GM12878 (cell line): ENCODE measurements at regions not wholly inside any gene's neighbourhood (a gene's known extent, or its start where the extent isn't known, plus 50 kb on each side); places are given as distances from the start of the nearest gene placed in this dataset.

Experiments used
- ATAC-seq: fragments of 200-7000 bp; cut with Tn5 transposase; 3 replicates; pipeline ENCODE4 v1.9.1; 2020; ENCODE audit warnings: mild to moderate bottlenecking, moderate library complexity
- BruUV-seq: library from RNA; stranded (reverse); fragments of 400-500 nt; replicated peaks from 2 replicates; lab custom pipeline; 2021; lab: Mats Ljungman, UMichigan
- CTCF ChIA-PET: fragments of 300-600 bp; sonication (Branson Sonifier 250); formaldehyde crosslinking; extraction: SDS; loops from one replicate; lab custom pipeline; 2021; ENCODE audit warnings: inconsistent platforms; lab: Yijun Ruan, JAX
- POLR2A ChIA-PET: fragments of 350-600 bp; formaldehyde crosslinking; extraction: SDS; loops from one replicate; lab custom pipeline; 2021; ENCODE audit warnings: inconsistent platforms; lab: Charles Lee
- RAD21 ChIA-PET: fragments of 300-600 bp; sonication (Branson Sonifier 250); formaldehyde crosslinking; loops from one replicate; lab custom pipeline; 2023; ENCODE audit warnings: antibody characterized with exemption; ENCODE audit not compliant: unreplicated experiment; lab: Charles Lee
- SMC1A ChIA-PET: fragments of 300-600 bp; sonication (Branson Sonifier 250); formaldehyde crosslinking; loops from one replicate; lab custom pipeline; 2023; ENCODE audit not compliant: unreplicated experiment, uncharacterized antibody; lab: Charles Lee
- DNase-seq: peaks from one replicate; pipeline ENCODE4 v3.0.0-alpha.2; 2011; ENCODE audit warnings: low read depth, low spot score
- FAIRE-seq: peaks from 3 replicates; lab custom pipeline; 2011; peaks lifted over from hg19 to GRCh38; lab: Jason Lieb, UNC
- H2AFZ ChIP-seq: 2 replicates; pipeline ENCODE4 v1.6.0; 2011; ENCODE audit warnings: low read depth, low read length, control low read depth; ENCODE audit not compliant: control insufficient read depth
- H3K27ac ChIP-seq: 2 replicates; pipeline ENCODE4 v1.5.1; 2011; ENCODE audit warnings: control low read depth; ENCODE audit not compliant: control insufficient read depth, insufficient read depth
- H3K27me3 ChIP-seq, 2 experiments: replicated peaks in 1 of 2; 2 replicates each; pipeline versions ENCODE4 v1.6.0 to v1.6.1; 2011; ENCODE audit warnings: low read length in 1 of 2; ENCODE audit not compliant: control insufficient read depth in 2 of 2, insufficient read depth in 2 of 2
- H3K36me3 ChIP-seq, 2 experiments: 2 replicates each; pipeline ENCODE4 v1.5.1; 2011; ENCODE audit warnings: low read length in 1 of 2; ENCODE audit not compliant: control insufficient read depth in 2 of 2, insufficient read depth in 2 of 2
- H3K4me1 ChIP-seq: 2 replicates; pipeline ENCODE4 v1.6.1; 2011; ENCODE audit warnings: mild to moderate bottlenecking, low read length, moderate library complexity, mixed read lengths; ENCODE audit not compliant: control insufficient read depth, insufficient read depth
- H3K4me2 ChIP-seq: 2 replicates; pipeline ENCODE4 v1.6.0; 2011; ENCODE audit warnings: control low read depth; ENCODE audit not compliant: control insufficient read depth, insufficient read depth
- H3K4me3 ChIP-seq: fragments of 200-600 bp; sonication (generic); 2 replicates; pipeline ENCODE4 v1.5.1; 2016
- H3K79me2 ChIP-seq: 2 replicates; pipeline ENCODE4 v1.6.0; 2011; ENCODE audit warnings: low read length; ENCODE audit not compliant: control insufficient read depth, insufficient read depth
- H3K9ac ChIP-seq: 2 replicates; pipeline ENCODE4 v1.8.0; 2011; ENCODE audit warnings: low read length, control low read depth, mixed read lengths; ENCODE audit not compliant: control insufficient read depth, insufficient read depth
- H3K9me3 ChIP-seq: replicated peaks from 3 replicates; pipeline ENCODE4 v1.5.1; 2011; ENCODE audit warnings: mild to moderate bottlenecking, low read length; ENCODE audit not compliant: control insufficient read depth, insufficient read depth
- H4K20me1 ChIP-seq: 2 replicates; pipeline ENCODE4 v1.6.0; 2011; ENCODE audit not compliant: control insufficient read depth, insufficient read depth
- CHD1 ChIP-seq: IDR thresholded peaks from 2 replicates; pipeline ENCODE4 v1.6.1; 2012; ENCODE audit warnings: low read depth, low read length, improper control_type of control experiment
- ELK1 ChIP-seq: IDR thresholded peaks from 2 replicates; pipeline ENCODE4 v1.6.1; 2012; ENCODE audit warnings: low read depth, low read length, improper control_type of control experiment
- EP300 ChIP-seq, 2 experiments: fragments of 150-350 bp in 1 of 2; IDR thresholded peaks; 2 replicates each; pipeline ENCODE4 v1.6.1; 2011 to 2012; ENCODE audit warnings: low read depth in 2 of 2, low read length in 2 of 2, borderline replicate concordance in 1 of 2, improper control_type of control experiment in 1 of 2, inconsistent platforms in 1 of 2; ENCODE audit not compliant: control insufficient read depth in 1 of 2
- HCFC1 ChIP-seq: fragments of 150-350 bp; IDR thresholded peaks from 2 replicates; pipeline ENCODE4 v1.6.1; 2014; ENCODE audit warnings: low read length
- KAT2A ChIP-seq: conservative IDR thresholded peaks from 2 replicates; pipeline ENCODE4 v1.6.1; 2011; ENCODE audit warnings: low read depth, low read length; ENCODE audit not compliant: control insufficient read depth
- KDM1A ChIP-seq: fragments of 200-600 bp; sonication (generic); IDR thresholded peaks from 2 replicates; pipeline ENCODE4 v1.6.1; 2016; ENCODE audit warnings: borderline replicate concordance
- WGBS: methylation state at CpG from one replicate; pipeline ENCODE4 v1.1.6; 2016; ENCODE audit warnings: low lambda C conversion rate; ENCODE audit not compliant: insufficient replicate concordance, insufficient coverage; ENCODE audit errors: missing lambda C conversion rate; 5-methylcytosine and 5-hydroxymethylcytosine counted together
- in situ Hi-C: fragments of 300-500 bp; cut with MboI; formaldehyde crosslinking; loops from 9 replicates; pipeline ENCODE4 v1.14.3; 2018; ENCODE audit warnings: mixed read lengths
- intact Hi-C: fragments of 100-400 bp; cut with micrococcal nuclease; formaldehyde crosslinking; loops from one replicate; pipeline ENCODE4 v1.14.2; 2022; ENCODE audit not compliant: unreplicated experiment
- TF ChIP-seq, protein P1 (sequence below): fragments of 450-650 bp; IDR thresholded peaks from 2 replicates; pipeline ENCODE4 v1.6.1; 2017; ENCODE audit warnings: mild to moderate bottlenecking, moderate library complexity

- POLR2A ChIA-PET, result no interaction called here
- no peaks in the 10 kb centered on the region for H3K4me1 ChIP-seq
- no peak overlapping the region for H2AFZ ChIP-seq
- no peak overlapping the region for H3K27ac ChIP-seq
- no peaks in the 10 kb centered on the region for H3K79me2 ChIP-seq
- no peaks in the 10 kb centered on the region for H4K20me1 ChIP-seq
- DNase-seq, result no peak
- no peaks in the 10 kb centered on the region for H3K36me3 ChIP-seq
- TF ChIP-seq CHD1 (no peak), KDM1A (no peak), EP300 (IDR thresholded peaks at IDR 0.05; ENCODE audit: borderline replicate concordance in 1 of 2, control insufficient read depth in 1 of 2, low read depth in 2 of 2, low read length in 2 of 2) (no peak), ELK1 (no peak), KAT2A (no peak), HCFC1 (no peak)
- TF ChIP-seq, protein P1, sequence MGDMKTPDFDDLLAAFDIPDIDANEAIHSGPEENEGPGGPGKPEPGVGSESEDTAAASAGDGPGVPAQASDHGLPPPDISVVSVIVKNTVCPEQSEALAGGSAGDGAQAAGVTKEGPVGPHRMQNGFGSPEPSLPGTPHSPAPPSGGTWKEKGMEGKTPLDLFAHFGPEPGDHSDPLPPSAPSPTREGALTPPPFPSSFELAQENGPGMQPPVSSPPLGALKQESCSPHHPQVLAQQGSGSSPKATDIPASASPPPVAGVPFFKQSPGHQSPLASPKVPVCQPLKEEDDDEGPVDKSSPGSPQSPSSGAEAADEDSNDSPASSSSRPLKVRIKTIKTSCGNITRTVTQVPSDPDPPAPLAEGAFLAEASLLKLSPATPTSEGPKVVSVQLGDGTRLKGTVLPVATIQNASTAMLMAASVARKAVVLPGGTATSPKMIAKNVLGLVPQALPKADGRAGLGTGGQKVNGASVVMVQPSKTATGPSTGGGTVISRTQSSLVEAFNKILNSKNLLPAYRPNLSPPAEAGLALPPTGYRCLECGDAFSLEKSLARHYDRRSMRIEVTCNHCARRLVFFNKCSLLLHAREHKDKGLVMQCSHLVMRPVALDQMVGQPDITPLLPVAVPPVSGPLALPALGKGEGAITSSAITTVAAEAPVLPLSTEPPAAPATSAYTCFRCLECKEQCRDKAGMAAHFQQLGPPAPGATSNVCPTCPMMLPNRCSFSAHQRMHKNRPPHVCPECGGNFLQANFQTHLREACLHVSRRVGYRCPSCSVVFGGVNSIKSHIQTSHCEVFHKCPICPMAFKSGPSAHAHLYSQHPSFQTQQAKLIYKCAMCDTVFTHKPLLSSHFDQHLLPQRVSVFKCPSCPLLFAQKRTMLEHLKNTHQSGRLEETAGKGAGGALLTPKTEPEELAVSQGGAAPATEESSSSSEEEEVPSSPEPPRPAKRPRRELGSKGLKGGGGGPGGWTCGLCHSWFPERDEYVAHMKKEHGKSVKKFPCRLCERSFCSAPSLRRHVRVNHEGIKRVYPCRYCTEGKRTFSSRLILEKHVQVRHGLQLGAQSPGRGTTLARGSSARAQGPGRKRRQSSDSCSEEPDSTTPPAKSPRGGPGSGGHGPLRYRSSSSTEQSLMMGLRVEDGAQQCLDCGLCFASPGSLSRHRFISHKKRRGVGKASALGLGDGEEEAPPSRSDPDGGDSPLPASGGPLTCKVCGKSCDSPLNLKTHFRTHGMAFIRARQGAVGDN, result no peak
- CTCF ChIA-PET, result no interaction called here
- 0% methylated on average over 1 of the region's 1 CpG for WGBS
- intact Hi-C loops, result no loop called here
- no peak overlapping the region for H3K9ac ChIP-seq
- in situ Hi-C loops, result no loop called here
- RAD21 ChIA-PET, result no interaction called here
- no peaks in the 10 kb centered on the region; a peak in 1 of 4 replicates for H3K27me3 ChIP-seq
- ATAC-seq, result no peak
- SMC1A ChIA-PET, result no interaction called here
- H3K4me2 ChIP-seq, result no peak overlapping the region
- FAIRE-seq, result no peak
- H3K4me3 ChIP-seq, result no peak overlapping the region
- BruUV-seq, result no TSS peak
- H3K9me3 ChIP-seq, result no peaks in the 10 kb centered on the region
Observed at GRCh38 chr1:157455318-157455717, 97.0 kb downstream of the FCRL5 start.
